ENCODE measurements at regions not wholly inside any gene's neighbourhood (a gene's known extent, or its start where the extent isn't known, plus 50 kb on each side); places are given as distances from the start of the nearest gene placed in this dataset.

- Histone ChIP-seq H3K9me3 (no peaks in the 10 kb centered on the region), H3K27ac (no peak overlapping the region), H3K4me3 (no peak overlapping the region), H3K4me1 (peaks cover 0 to 5% (median 0%) of the 10 kb centered on the region in 4 donors), H3K36me3 (no peaks in the 10 kb centered on the region), H3K27me3 (no peaks in the 10 kb centered on the region)
- WGBS, 2 donors (ENCODE audit: low coverage in 1 of 2) = 84 to 89% methylated on average over 8 of the region's 8 CpGs
- no peak for DNase-seq
- intact Hi-C loops (cut with DNase I; ENCODE audit: low total_unique reads) = no loop called here
- no peak for TF ChIP-seq POLR2A (IDR thresholded peaks at IDR 0.05)
- TF ChIP-seq EP300 (IDR thresholded peaks at IDR 0.05; ENCODE audit: low read depth) = no peak
- in situ Hi-C loops (cut with MboI; ENCODE audit: low pct_ligation_motif_present in 1 of 4, low pct_unique_long_range_greater_than_20kb in 1 of 4, low sequenced_read_pairs in 3 of 4) = no loop called here
Measured at GRCh38 chr2:153072813-153073212, 354.4 kb downstream of the ARL6IP6 start.

- H3K4me3 ChIP-seq = no peak overlapping the region
- in situ Hi-C loops (cut with MboI; ENCODE audit: low pct_ligation_motif_present in 1 of 4, low pct_unique_long_range_greater_than_20kb in 1 of 4, low sequenced_read_pairs in 3 of 4) (no loop called here), intact Hi-C loops (cut with DNase I; ENCODE audit: low total_unique reads) (no loop called here)
- TF ChIP-seq EP300 (IDR thresholded peaks at IDR 0.05; ENCODE audit: low read depth) (no peak), CTCF (IDR thresholded peaks at IDR 0.05) (no peak), POLR2AphosphoS5 (IDR thresholded peaks at IDR 0.05) (no peak)
- DNase-seq = no peak
- peak overlapping the region in 1 of 4 donors; percentile 11 for H3K27ac ChIP-seq
- H3K27me3 ChIP-seq = no peaks in the 10 kb centered on the region
- WGBS, 2 donors (ENCODE audit: low coverage in 1 of 2) = 54 to 81% methylated on average over 3 to 6 of the region's 6 CpGs
- H3K9me3 ChIP-seq = no peaks in the 10 kb centered on the region
- no peaks in the 10 kb centered on the region for H3K36me3 ChIP-seq
- no peaks in the 10 kb centered on the region for H3K4me1 ChIP-seq
Measured at GRCh38 chr2:153072077-153072476, 353.7 kb downstream of the ARL6IP6 start.

GRCh38 chr2:153071090-153071489 lies 352.7 kb downstream of the ARL6IP6 start:
- Histone ChIP-seq H3K36me3 (no peaks in the 10 kb centered on the region), H3K9me3 (no peaks in the 10 kb centered on the region), H3K4me3 (no peak overlapping the region), H3K4me1 (no peaks in the 10 kb centered on the region), H3K27ac (peak overlapping the region in 1 of 4 donors; percentile 11), H3K27me3 (no peaks in the 10 kb centered on the region)
- DNase-seq = no peak
- in situ Hi-C loops (cut with MboI; ENCODE audit: low pct_ligation_motif_present in 1 of 4, low pct_unique_long_range_greater_than_20kb in 1 of 4, low sequenced_read_pairs in 3 of 4) = no loop called here
- intact Hi-C loops (cut with DNase I; ENCODE audit: low total_unique reads) = no loop called here
- TF ChIP-seq EP300 (IDR thresholded peaks at IDR 0.05; ENCODE audit: low read depth) (no peak), POLR2A (IDR thresholded peaks at IDR 0.05) (no peak), CTCF (IDR thresholded peaks at IDR 0.05) (no peak), POLR2AphosphoS5 (IDR thresholded peaks at IDR 0.05) (no peak)

- intact Hi-C loops (cut with DNase I; ENCODE audit: low total_unique reads) (no loop called here), in situ Hi-C loops (cut with MboI; ENCODE audit: low pct_ligation_motif_present in 1 of 4, low pct_unique_long_range_greater_than_20kb in 1 of 4, low sequenced_read_pairs in 3 of 4) (no loop called here)
- no peaks in the 10 kb centered on the region for H3K27me3 ChIP-seq
- no peaks in the 10 kb centered on the region for H3K36me3 ChIP-seq
- TF ChIP-seq EP300 (IDR thresholded peaks at IDR 0.05; ENCODE audit: low read depth) = no peak
- no peak for TF ChIP-seq POLR2AphosphoS5 (IDR thresholded peaks at IDR 0.05)
- no peak for TF ChIP-seq CTCF (IDR thresholded peaks at IDR 0.05)
- TF ChIP-seq POLR2A (IDR thresholded peaks at IDR 0.05) = no peak
- H3K4me3 ChIP-seq = no peak overlapping the region
- 83 to 88% methylated on average over 1 to 2 of the region's 2 CpGs for WGBS, 2 donors (ENCODE audit: low coverage in 1 of 2)
- no peaks in the 10 kb centered on the region for H3K9me3 ChIP-seq
- no peaks in the 10 kb centered on the region for H3K4me1 ChIP-seq
- H3K27ac ChIP-seq = no peak overlapping the region
- DNase-seq = no peak
Measured at GRCh38 chr2:153068915-153069314, 350.5 kb downstream of the ARL6IP6 start.

- 80 to 82% methylated on average over 1 to 2 of the region's 2 CpGs for WGBS, 2 donors (ENCODE audit: low coverage in 1 of 2)
- no peak for TF ChIP-seq EP300 (IDR thresholded peaks at IDR 0.05; ENCODE audit: low read depth)
- TF ChIP-seq CTCF (IDR thresholded peaks at IDR 0.05) = no peak
- no peak for TF ChIP-seq POLR2AphosphoS5 (IDR thresholded peaks at IDR 0.05)
- no peak for TF ChIP-seq POLR2A (IDR thresholded peaks at IDR 0.05)
- intact Hi-C loops (cut with DNase I; ENCODE audit: low total_unique reads) = no loop called here
- in situ Hi-C loops (cut with MboI; ENCODE audit: low pct_ligation_motif_present in 1 of 4, low pct_unique_long_range_greater_than_20kb in 1 of 4, low sequenced_read_pairs in 3 of 4) = no loop called here
- H3K27ac ChIP-seq = no peak overlapping the region
- H3K27me3 ChIP-seq = no peaks in the 10 kb centered on the region
- no peak for DNase-seq
- H3K4me1 ChIP-seq = no peaks in the 10 kb centered on the region
- no peaks in the 10 kb centered on the region for H3K36me3 ChIP-seq
- no peak overlapping the region for H3K4me3 ChIP-seq
- no peaks in the 10 kb centered on the region for H3K9me3 ChIP-seq
Measured at GRCh38 chr2:153068052-153068451, 349.6 kb downstream of the ARL6IP6 start.
